GM21515 (cell line): ENCODE measurements at regions not wholly inside any gene's neighbourhood (a gene's known extent, or its start where the extent isn't known, plus 50 kb on each side); places are given as distances from the start of the nearest gene placed in this dataset.
"Not testable (repeated sequence)": the region's sequence is repeated elsewhere in the genome, so short reads cannot be mapped to it uniquely, and the experiment has no call there.

Experiments used
- ATAC-seq: cut with Tn5 transposase; IDR thresholded peaks from one replicate; pipeline ENCODE4 v1.9.1; 2021; ENCODE audit not compliant: unreplicated experiment

GRCh38 chr5:157997991-157998504, 139.1 kb upstream of the CLINT1 start:
- no peak for ATAC-seq

GRCh38 chr5:157994906-157995519, 136.1 kb upstream of the CLINT1 start:
- ATAC-seq: peak; percentile 96

DNA sequence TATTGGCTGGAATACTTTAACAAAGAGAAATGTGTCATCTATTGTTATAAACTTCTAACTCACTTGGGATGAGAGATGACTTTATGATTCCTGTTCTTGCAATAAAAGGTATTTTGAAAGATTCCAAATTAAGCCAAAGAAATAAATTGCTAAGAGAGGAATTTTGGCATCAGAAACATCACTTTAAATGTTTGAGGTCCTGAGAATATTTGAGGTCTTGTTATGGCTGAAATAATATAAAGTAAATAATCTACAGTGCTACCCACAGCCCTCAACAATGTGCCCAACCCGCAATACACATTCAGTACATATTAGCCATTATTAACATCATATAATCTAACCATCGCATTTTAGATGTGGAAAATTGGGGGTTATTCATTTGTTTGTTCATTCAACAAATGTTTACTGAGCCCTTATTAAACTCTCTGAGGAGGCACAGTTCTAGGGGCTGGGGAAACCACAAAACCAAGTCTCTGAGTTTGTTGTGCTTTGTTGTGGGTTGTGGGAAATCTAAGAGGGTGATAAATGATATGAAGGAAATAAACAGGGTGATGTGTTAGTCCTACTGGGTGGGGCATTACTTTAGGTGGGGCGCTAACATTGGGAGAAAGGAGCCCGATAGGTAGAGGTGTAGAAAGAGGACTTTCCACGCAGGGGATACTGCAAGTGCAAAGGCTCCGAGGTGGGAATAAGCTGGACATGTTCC, 135.2 kb upstream of the CLINT1 start:
- no peak for ATAC-seq

- ATAC-seq: no peak
These were observed 134.3 kb upstream of the CLINT1 start for GRCh38 chr5:157993201-157993600.

DNA sequence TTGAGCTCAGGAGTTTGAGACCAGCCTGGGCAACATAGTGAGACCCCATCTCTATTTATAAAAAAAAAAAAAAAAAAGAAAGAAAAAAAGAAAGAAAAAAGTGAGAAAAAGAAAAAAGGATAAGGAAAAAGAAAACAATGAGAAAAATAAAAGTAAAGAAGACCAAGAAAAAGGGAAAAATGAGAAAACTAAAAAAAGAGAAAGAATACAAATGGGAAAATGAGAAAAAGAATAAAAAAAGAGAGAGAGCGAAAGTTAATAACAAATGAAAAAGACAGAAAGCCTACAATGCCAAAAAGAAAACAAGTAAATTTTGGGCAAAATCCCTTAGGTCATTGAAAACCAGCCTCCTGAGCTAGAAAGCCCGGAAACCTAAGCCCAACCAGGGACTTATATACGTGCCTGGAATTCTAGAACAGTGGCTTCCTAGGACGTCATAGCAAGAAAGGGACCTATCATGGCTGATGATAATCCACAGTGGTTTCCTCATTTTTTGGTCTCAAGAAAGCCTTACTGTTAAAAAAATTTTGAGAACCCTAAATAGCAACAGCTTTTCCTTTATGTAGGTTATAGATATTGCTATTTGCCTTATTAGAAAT, 131.7 kb upstream of the CLINT1 start:
- no peak for ATAC-seq

- ATAC-seq: no peak
These were observed 130.4 kb upstream of the CLINT1 start for GRCh38 chr5:157989296-157989695.

DNA sequence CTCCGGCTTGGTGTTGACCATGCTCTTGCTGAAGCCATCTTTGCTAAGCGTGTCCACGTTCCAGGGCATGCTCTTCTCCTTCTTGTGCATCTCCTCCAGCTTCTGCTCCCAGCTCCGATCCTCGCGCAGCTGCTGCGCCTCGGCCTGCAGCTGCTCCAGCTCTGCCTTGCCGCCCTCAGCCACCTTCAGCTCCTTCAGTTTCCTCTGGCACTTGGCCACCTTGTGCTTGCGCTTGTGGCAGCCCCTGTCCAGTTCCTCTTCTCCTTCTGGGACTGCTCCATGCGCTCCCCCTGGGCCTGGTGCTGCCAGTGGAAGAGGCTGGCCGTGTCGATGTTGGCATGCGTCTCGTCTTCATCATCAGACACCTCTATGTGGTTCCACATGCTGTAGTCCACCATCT, 128.3 kb upstream of the CLINT1 start:
- no peak for ATAC-seq

DNA sequence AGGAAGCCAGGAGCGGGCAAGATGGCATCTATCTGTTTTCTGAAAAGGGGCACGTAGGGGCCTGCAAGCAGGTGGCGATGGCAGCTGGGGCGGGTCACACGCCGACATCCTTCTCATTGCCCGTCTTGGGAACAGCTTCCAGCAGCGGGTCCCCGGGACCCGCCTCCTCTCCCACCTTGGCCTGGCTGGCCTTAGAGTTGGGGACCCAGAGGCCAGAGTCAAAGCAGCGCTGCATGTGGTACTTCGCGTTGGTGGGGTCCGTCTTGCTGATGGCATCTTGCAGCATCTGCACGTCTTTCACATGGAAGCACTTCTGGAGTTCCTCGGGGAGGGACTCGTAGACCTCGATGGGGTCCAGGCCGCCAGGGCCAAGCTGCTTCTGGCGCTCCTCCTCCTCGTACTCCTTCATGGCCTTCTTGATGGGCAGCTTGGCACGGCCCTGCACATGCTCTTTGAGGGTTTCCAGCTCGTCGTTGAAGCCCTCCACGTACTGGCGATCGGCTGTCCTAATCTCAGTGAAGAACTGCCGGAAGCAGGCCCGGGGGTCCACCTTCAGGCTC, 127.6 kb upstream of the CLINT1 start:
- no peak for ATAC-seq

DNA sequence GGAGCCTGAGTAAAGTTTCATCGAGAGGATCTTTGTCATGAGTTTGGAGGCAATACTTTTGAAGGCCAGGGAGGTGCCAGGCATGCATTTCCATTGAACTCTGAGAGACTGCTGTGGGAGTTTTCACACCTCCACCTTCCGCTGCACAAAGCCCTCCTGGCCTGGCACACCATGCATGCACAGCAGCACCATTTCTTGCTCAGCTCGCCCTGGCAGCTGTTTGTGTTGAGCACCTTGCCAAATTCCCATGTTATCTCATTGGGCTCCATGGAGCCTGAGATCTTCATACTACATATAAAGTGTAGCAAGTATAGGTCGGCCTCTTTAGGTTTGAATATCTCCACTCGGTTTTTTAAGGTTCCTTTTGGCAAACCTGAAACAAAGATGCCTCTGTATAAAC, 125.7 kb upstream of the CLINT1 start:
- no peak for ATAC-seq

DNA sequence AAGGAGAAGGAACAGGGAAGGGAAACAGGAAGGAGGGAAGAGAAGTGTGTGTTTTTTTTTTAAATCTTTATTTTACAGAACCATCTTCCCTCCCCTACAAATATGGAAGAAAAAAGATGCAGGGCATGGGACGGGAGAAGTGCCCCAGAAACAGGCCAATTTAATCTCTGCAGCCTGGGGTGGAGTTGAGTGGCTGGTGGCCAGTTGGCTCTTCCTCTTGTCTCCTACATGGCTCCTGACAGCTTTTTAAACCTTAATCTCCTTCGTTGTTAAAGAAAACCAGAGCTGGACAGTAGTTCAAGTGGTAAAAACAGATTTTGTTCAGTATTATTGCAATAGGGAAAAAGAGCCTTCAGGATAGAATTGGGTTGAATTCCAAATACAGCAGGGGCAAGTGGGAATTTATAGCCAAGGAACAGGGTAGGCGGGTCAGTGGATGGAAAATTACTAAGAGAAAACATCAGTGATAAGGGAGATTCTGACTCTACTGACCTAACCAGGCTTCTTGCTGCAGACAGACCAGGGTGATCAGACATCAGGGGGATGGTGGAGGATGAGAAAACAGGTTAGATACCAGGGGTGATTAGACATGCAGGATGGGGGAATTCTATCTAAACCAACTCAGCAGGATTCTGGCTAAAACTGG, 125.1 kb upstream of the CLINT1 start:
- ATAC-seq: no peak

GRCh38 chr5:157978061-157978460, 119.1 kb upstream of the CLINT1 start:
- no peak for ATAC-seq

DNA sequence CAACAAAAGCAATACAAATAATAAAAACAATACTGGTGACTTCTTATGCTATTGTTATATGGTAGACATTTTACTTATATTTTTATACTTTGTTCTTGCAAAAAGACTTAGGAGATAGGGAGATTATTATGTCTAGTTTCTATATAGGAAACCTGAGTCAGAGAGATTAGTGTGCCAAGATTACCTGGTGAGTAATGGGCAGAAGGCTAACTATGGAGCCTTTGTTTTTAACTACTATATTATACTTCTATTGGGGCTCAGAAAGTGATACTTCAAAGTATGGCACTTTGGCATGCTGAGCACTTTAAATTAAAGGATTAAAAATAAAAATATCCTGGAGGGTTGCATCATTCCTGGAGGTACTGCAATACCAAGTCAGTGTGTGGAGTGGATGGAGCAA, 117.5 kb upstream of the CLINT1 start:
- no peak for ATAC-seq

DNA sequence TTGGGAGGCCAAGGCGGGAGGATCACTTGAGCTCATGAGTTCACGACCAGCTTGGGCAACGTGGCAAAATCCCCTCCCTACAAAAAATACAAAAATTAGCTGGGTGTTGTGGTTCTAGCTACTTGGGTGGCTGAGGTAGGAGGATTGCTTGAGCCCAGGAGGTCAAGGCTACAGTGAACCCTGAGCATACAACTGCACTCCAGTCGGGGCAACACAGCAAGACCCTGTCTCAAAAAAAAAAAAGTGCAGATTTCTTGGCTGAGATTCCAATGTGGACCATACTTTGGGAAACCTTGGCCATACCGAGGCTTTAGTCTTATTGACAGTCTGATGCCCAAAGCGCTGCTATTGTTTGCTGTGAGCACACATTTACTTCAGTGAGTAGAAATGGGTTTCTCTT, 113.6 kb upstream of the CLINT1 start:
- ATAC-seq: no peak

DNA sequence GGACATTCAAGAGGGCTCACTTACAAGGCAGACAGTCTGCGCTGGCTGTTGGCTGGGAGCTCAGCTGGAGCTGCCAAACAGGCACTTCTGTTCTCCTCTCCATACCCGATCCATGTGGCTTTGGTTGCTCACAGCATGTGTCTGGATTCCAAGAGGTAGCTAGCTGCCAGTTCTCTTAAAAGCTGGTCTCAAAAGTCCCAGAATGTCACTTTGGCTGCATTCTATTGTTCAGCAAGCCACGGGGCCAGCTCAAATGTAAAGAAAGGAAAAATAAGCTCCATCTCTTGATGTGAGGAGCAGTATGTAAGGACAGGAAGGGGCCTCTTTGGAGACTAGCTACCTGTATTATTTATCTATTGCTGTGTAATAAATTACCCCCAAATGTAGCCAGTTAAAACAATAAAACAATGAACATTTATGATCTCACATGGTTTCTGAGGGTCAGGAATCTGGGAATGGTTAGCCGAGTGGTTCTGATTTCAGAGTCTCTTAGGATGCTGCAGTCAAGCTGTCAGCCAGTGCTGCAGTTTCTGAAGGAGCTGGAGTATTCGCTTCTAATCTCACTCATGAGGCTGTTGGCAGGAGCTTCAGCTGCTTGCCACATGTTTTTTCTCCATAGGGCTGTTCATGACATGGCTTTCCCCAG, 112.7 kb upstream of the CLINT1 start:
- no peak for ATAC-seq

GRCh38 chr5:157968570-157968969, 109.6 kb upstream of the CLINT1 start:
- not testable (repeated sequence) for ATAC-seq

DNA sequence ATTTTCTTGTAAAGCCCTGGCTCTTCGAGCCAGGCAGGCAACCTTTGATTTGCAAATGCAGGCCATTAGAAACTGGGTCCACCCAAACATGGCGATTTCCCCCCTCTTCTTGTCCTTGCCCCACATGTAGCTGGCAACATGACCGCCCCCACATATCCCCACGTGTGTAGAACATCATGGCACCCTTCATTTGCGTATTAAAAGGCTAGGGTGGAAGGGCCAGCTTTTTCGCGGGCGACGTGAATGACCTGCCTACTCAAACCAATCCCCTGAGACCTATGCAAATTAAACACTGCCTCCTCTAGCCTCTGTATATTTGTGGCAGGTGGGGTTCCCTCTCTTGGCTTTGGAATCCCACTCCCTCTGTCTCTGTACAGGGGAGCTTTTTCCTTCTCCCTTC, 107.0 kb upstream of the CLINT1 start:
- no peak for ATAC-seq

DNA sequence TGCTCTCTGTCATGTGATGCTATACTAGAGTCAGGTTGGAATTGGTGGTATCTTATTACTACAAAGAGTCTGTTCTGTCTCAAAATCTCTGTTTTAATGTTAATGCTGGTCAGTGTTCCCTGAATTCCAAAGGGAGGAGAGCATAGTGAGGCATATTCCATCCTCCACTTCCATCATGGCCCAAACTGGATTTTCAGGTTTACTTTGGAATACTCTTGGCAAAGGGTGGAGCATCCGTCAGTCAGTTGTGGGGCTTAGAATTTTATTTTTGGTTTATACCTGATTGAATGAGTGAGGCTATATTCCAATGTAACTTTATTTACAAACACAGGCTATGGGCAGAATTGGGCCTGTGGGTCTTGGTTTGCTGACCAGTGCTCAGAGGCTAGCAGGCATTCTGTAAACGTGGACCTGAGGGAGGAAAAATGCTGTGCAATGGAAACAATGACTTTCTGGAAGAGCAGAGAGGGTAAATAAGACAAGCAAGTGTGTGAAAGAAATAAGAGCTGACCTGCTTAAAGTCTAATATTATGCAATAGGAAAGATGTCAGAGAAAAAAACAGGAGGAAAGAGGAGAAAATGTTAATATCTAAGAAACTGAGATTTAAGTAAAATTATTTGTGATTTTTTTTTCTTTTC, 106.2 kb upstream of the CLINT1 start:
- no peak for ATAC-seq

DNA sequence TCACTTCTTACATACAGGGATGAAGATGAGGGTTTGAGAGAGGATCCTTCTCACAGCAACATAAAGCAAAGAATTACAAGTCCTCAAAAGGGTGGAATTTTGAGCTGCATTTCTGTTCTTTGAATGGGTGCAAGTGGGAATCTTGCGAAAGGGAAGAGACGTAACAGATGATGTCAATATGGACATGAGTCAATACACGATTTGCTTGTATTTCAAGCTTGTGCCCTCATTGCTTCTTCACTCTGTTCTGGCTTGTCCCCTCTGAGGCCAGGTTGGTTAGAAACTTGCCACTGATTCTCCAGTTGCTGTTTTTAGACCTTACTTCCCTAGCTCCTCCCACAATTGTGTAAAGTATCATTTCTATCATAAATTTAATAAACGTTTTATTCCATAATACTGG, 104.8 kb upstream of the CLINT1 start:
- ATAC-seq: no peak

- ATAC-seq: no peak
These were observed 104.3 kb upstream of the CLINT1 start for GRCh38 chr5:157963244-157963643.

- ATAC-seq: not testable (repeated sequence)
These were observed 103.7 kb upstream of the CLINT1 start for GRCh38 chr5:157962686-157963085.
